ENCODE measurements at regions not wholly inside any gene's neighbourhood (a gene's known extent, or its start where the extent isn't known, plus 50 kb on each side); places are given as distances from the start of the nearest gene placed in this dataset.

GRCh38 chr2:150320608-150321007, 166.9 kb downstream of the RND3 start:
- Histone ChIP-seq H4K20me1 (ENCODE audit: insufficient read depth, low read length, poor library complexity, severe bottlenecking) (no peaks in the 10 kb centered on the region), H3K9me2 (replicated peaks; ENCODE audit: low read depth, low read length) (no peaks in the 10 kb centered on the region), H3K4me2 (ENCODE audit: low read depth, low read length, poor library complexity, severe bottlenecking) (no peak overlapping the region), H3K27me3 (ENCODE audit: insufficient read depth, low read length, poor library complexity, severe bottlenecking) (no peaks in the 10 kb centered on the region), H2AFZ (ENCODE audit: low read length) (no peak overlapping the region), H3K4me3 (ENCODE audit: low read length, poor library complexity, severe bottlenecking) (no peak overlapping the region), H3K4me1 (ENCODE audit: insufficient read depth, low read length, poor library complexity, severe bottlenecking) (no peaks in the 10 kb centered on the region), H3K9ac (ENCODE audit: low read depth, low read length, poor library complexity, severe bottlenecking) (no peak overlapping the region), H3K79me2 (ENCODE audit: insufficient read depth, low read length) (no peaks in the 10 kb centered on the region), H3K9me3 (ENCODE audit: insufficient read depth, low read depth, low read length) (peaks cover 5% of the 10 kb centered on the region), H3F3A (ENCODE audit: low read depth) (no peaks in the 10 kb centered on the region), H3K36me3 (ENCODE audit: insufficient read depth, low read length) (no peaks in the 10 kb centered on the region)
- TF ChIP-seq EZH2phosphoT487 (IDR thresholded peaks at IDR 0.05; ENCODE audit: borderline replicate concordance) (no peak), CTCF (conservative IDR thresholded peaks at IDR 0.05; ENCODE audit: low read length) (no peak)

GRCh38 chr2:150319658-150320555, 167.6 kb downstream of the RND3 start:
- H3K4me2 ChIP-seq (ENCODE audit: low read depth, low read length, poor library complexity, severe bottlenecking) = no peak overlapping the region
- H3K9me3 ChIP-seq (ENCODE audit: insufficient read depth, low read depth, low read length) = peaks cover 9% of the 10 kb centered on the region
- no peaks in the 10 kb centered on the region for H3K4me1 ChIP-seq (ENCODE audit: insufficient read depth, low read length, poor library complexity, severe bottlenecking)
- H3K9me2 ChIP-seq (replicated peaks; ENCODE audit: low read depth, low read length) = no peaks in the 10 kb centered on the region
- H3F3A ChIP-seq (ENCODE audit: low read depth) = no peaks in the 10 kb centered on the region
- TF ChIP-seq CTCF (conservative IDR thresholded peaks at IDR 0.05; ENCODE audit: low read length) (no peak), EZH2phosphoT487 (IDR thresholded peaks at IDR 0.05; ENCODE audit: borderline replicate concordance) (no peak)
- no peaks in the 10 kb centered on the region for H3K27me3 ChIP-seq (ENCODE audit: insufficient read depth, low read length, poor library complexity, severe bottlenecking)
- no peak overlapping the region for H3K4me3 ChIP-seq (ENCODE audit: low read length, poor library complexity, severe bottlenecking)
- no peak overlapping the region for H3K9ac ChIP-seq (ENCODE audit: low read depth, low read length, poor library complexity, severe bottlenecking)
- no peaks in the 10 kb centered on the region for H3K79me2 ChIP-seq (ENCODE audit: insufficient read depth, low read length)
- no peaks in the 10 kb centered on the region for H3K36me3 ChIP-seq (ENCODE audit: insufficient read depth, low read length)
- H2AFZ ChIP-seq (ENCODE audit: low read length) = no peak overlapping the region
- no peaks in the 10 kb centered on the region for H4K20me1 ChIP-seq (ENCODE audit: insufficient read depth, low read length, poor library complexity, severe bottlenecking)

GRCh38 chr2:150319085-150319484, 168.4 kb downstream of the RND3 start:
- H3K27me3 ChIP-seq (ENCODE audit: insufficient read depth, low read length, poor library complexity, severe bottlenecking) = no peaks in the 10 kb centered on the region
- TF ChIP-seq CTCF (conservative IDR thresholded peaks at IDR 0.05; ENCODE audit: low read length) (no peak), EZH2phosphoT487 (IDR thresholded peaks at IDR 0.05; ENCODE audit: borderline replicate concordance) (no peak)
- H3K4me2 ChIP-seq (ENCODE audit: low read depth, low read length, poor library complexity, severe bottlenecking) = no peak overlapping the region
- H3K9me2 ChIP-seq (replicated peaks; ENCODE audit: low read depth, low read length) = no peaks in the 10 kb centered on the region
- H3K4me3 ChIP-seq (ENCODE audit: low read length, poor library complexity, severe bottlenecking) = no peak overlapping the region
- no peak overlapping the region for H3K9ac ChIP-seq (ENCODE audit: low read depth, low read length, poor library complexity, severe bottlenecking)
- H2AFZ ChIP-seq (ENCODE audit: low read length) = no peak overlapping the region
- no peaks in the 10 kb centered on the region for H3K79me2 ChIP-seq (ENCODE audit: insufficient read depth, low read length)
- no peaks in the 10 kb centered on the region for H3F3A ChIP-seq (ENCODE audit: low read depth)
- H3K36me3 ChIP-seq (ENCODE audit: insufficient read depth, low read length) = no peaks in the 10 kb centered on the region
- H3K4me1 ChIP-seq (ENCODE audit: insufficient read depth, low read length, poor library complexity, severe bottlenecking) = no peaks in the 10 kb centered on the region
- H4K20me1 ChIP-seq (ENCODE audit: insufficient read depth, low read length, poor library complexity, severe bottlenecking) = no peaks in the 10 kb centered on the region
- peaks cover 9% of the 10 kb centered on the region for H3K9me3 ChIP-seq (ENCODE audit: insufficient read depth, low read depth, low read length)

All from Loucy (cell line).